ENCODE measurements at regions not wholly inside any gene's neighbourhood (a gene's known extent, or its start where the extent isn't known, plus 50 kb on each side); places are given as distances from the start of the nearest gene placed in this dataset.

- Mint-ChIP-seq H3K27me3 (ENCODE audit: insufficient read depth) (peaks cover 9% of the 10 kb centered on the region; the same call in 1 of the 2 replicates), H3K4me1 (ENCODE audit: low read depth) (peaks cover 12% of the 10 kb centered on the region), H3K36me3 (ENCODE audit: low read depth) (no peaks in the 10 kb centered on the region), H3K4me3 (no peak overlapping the region), H3K9me3 (no peaks in the 10 kb centered on the region; the same call in 1 of the 2 replicates), H3K27ac (no peak overlapping the region)
- DNase-seq, result no peak
- TF ChIP-seq CTCF (IDR thresholded peaks at IDR 0.05), result no peak
These were observed 62.4 kb upstream of the RAB4A start for GRCh38 chr1:229208481-229208880.

DNA sequence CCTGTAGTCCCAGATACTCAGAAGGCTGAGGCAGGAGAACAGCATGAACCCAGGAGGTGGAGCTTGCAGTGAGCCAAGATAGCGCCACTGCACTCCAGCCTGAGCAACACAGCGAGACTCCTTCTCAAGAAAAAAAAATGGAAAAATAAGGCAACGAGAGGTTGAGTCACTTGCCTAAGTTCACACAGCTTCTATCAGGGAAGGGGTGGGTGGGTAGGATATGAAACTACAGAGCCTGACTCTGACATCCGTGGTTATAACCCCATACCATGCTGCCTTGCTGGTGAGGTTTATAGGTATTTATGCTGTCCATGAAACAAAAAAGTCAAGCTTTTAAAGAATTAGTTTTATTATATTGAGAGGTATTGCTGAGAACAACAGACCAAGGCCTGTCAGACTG is 61.5 kb upstream of the RAB4A start:
- peaks cover 12% of the 10 kb centered on the region for H3K4me1 Mint-ChIP-seq (ENCODE audit: low read depth)
- H3K36me3 Mint-ChIP-seq (ENCODE audit: low read depth), result no peaks in the 10 kb centered on the region
- TF ChIP-seq CTCF (IDR thresholded peaks at IDR 0.05), result no peak
- H3K27ac Mint-ChIP-seq, result no peak overlapping the region
- DNase-seq, result no peak
- peaks cover 6% of the 10 kb centered on the region; the same call in 1 of the 2 replicates for H3K27me3 Mint-ChIP-seq (ENCODE audit: insufficient read depth)
- no peaks in the 10 kb centered on the region; the same call in 1 of the 2 replicates for H3K9me3 Mint-ChIP-seq
- H3K4me3 Mint-ChIP-seq, result no peak overlapping the region

- H3K27ac Mint-ChIP-seq, result no peak overlapping the region
- TF ChIP-seq CTCF (IDR thresholded peaks at IDR 0.05), result no peak
- no peaks in the 10 kb centered on the region for H3K36me3 Mint-ChIP-seq (ENCODE audit: low read depth)
- H3K4me1 Mint-ChIP-seq (ENCODE audit: low read depth), result peaks cover 8% of the 10 kb centered on the region
- peaks cover 6% of the 10 kb centered on the region; the same call in 1 of the 2 replicates for H3K27me3 Mint-ChIP-seq (ENCODE audit: insufficient read depth)
- no peak for DNase-seq
- no peak overlapping the region for H3K4me3 Mint-ChIP-seq
- no peaks in the 10 kb centered on the region; the same call in 1 of the 2 replicates for H3K9me3 Mint-ChIP-seq
These were observed 61.1 kb upstream of the RAB4A start for GRCh38 chr1:229209816-229210215.

DNA sequence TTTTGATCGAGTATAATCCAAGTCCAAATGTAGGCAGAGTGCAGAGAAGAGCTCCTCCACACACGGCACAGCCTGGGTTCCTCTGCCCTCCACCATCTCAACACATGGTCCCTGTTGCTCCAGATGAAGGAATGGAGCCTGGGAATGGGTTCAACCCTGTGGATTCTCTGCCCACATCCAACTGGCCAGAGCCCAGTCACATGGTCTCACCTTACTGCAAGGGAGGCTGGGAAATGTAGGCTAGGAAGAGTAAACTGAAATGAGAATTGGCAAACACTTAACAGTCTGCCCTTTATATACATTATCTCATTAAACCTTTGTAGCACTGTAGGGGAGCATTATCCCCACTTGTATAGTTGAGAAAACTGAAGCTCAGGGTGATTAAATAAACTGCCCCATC is 60.1 kb upstream of the RAB4A start:
- Mint-ChIP-seq H3K9me3 (no peaks in the 10 kb centered on the region; the same call in 1 of the 2 replicates), H3K27ac (no peak overlapping the region), H3K4me3 (no peak overlapping the region), H3K4me1 (ENCODE audit: low read depth) (no peaks in the 10 kb centered on the region), H3K27me3 (ENCODE audit: insufficient read depth) (peaks cover 6% of the 10 kb centered on the region; the same call in 1 of the 2 replicates), H3K36me3 (ENCODE audit: low read depth) (no peaks in the 10 kb centered on the region)
- TF ChIP-seq CTCF (IDR thresholded peaks at IDR 0.05), result no peak
- DNase-seq, result no peak

DNA sequence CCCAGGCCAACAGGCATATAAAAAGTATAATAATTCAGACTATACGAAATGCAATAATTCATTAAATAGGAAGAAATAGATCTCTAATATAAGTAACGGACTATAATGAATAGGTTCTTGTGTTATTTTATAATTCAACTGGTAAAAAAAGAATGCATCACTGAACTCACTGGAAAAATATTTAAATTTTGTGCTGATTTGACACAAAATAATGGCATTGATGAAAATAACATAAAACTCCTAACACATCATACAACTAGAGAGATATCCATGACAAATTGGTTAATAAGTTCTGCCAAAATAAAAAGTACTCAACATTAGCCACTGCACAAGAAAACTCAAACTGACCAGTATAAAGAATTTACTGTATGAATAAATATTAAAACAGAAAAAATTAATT is 57.1 kb upstream of the RAB4A start:
- Mint-ChIP-seq H3K9me3 (no peaks in the 10 kb centered on the region), H3K27me3 (ENCODE audit: insufficient read depth) (no peaks in the 10 kb centered on the region; the same call in 1 of the 2 replicates), H3K4me1 (ENCODE audit: low read depth) (no peaks in the 10 kb centered on the region; the same call in 1 of the 2 replicates), H3K27ac (no peak overlapping the region), H3K4me3 (no peak overlapping the region), H3K36me3 (ENCODE audit: low read depth) (no peaks in the 10 kb centered on the region)
- DNase-seq, result no peak
- no peak for TF ChIP-seq CTCF (IDR thresholded peaks at IDR 0.05)

DNA sequence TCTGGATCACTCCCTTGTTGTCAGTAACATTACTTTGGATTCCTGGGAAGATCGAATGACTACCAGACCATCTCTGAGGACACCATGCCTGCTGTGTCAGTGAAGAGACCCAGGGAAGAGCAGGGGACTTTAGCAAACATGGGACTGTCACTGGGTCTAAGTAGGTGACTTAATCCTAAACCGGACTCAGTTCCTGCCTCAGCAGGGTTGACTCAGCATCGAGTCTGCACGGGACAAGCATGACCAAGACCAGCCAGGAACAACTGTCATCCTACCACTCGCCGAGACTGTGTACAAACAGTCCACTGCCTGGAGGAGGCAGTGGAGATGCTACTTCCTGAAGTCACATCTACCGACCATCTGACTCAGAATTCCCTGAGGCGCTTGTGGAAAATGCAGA is 53.2 kb upstream of the RAB4A start:
- Mint-ChIP-seq H3K9me3 (no peaks in the 10 kb centered on the region), H3K27ac (no peak overlapping the region), H3K4me1 (ENCODE audit: low read depth) (no peaks in the 10 kb centered on the region; the same call in 1 of the 2 replicates), H3K27me3 (ENCODE audit: insufficient read depth) (no peaks in the 10 kb centered on the region; the same call in 1 of the 2 replicates), H3K4me3 (no peak overlapping the region), H3K36me3 (ENCODE audit: low read depth) (no peaks in the 10 kb centered on the region)
- TF ChIP-seq CTCF (IDR thresholded peaks at IDR 0.05), result no peak
- no peak for DNase-seq

All from HFFc6 (cell line).